ENCODE measurements at regions not wholly inside any gene's neighbourhood (a gene's known extent, or its start where the extent isn't known, plus 50 kb on each side); places are given as distances from the start of the nearest gene placed in this dataset.
"Not testable (repeated sequence)": the region's sequence is repeated elsewhere in the genome, so short reads cannot be mapped to it uniquely, and the experiment has no call there.

GRCh38 chr10:61257136-61257535 is 196.0 kb downstream of the TMEM26 start:
- Histone ChIP-seq H2BK5ac (ENCODE audit: low read length) (no peak overlapping the region), H3K79me1 (ENCODE audit: low read depth, low read length) (no peaks in the 10 kb centered on the region), H3K4me2 (ENCODE audit: insufficient read depth, low read length, poor library complexity, severe bottlenecking) (no peak overlapping the region), H4K8ac (ENCODE audit: low read depth, low read length) (no peak overlapping the region), H2BK12ac (ENCODE audit: low read length) (no peak overlapping the region), H3K14ac (ENCODE audit: low read length) (peak overlapping the region; percentile 21), H2AK5ac (ENCODE audit: low read depth, low read length) (no peak overlapping the region), H2BK15ac (ENCODE audit: low read length) (no peak overlapping the region), H3K9me3 (replicated peaks in 1 of 2; ENCODE audit: control insufficient read depth in 2 of 2, insufficient read depth in 1 of 2, low read depth in 1 of 2, low read length in 2 of 2) (no peaks in the 10 kb centered on the region), H3K4me3 (ENCODE audit: low read length in 2 of 2) (no peak overlapping the region), H3K36me3 (replicated peaks in 1 of 2; ENCODE audit: control insufficient read depth in 2 of 2, insufficient read depth in 2 of 2, low read length in 2 of 2) (no peaks in the 10 kb centered on the region), H2AFZ (ENCODE audit: low read length) (no peak overlapping the region), H3K18ac (ENCODE audit: low read length) (no peak overlapping the region), H3K4ac (ENCODE audit: low read length) (no peak overlapping the region), H3K23ac (ENCODE audit: low read depth, low read length, poor library complexity) (no peak overlapping the region), H2BK120ac (ENCODE audit: low read depth, low read length) (no peak overlapping the region), H3K27me3 (ENCODE audit: control insufficient read depth in 3 of 3, insufficient read depth in 3 of 3, low read depth in 1 of 3, low read length in 3 of 3) (no peaks in the 10 kb centered on the region), H3K9ac (ENCODE audit: low read depth, low read length, poor library complexity) (no peak overlapping the region), H4K91ac (ENCODE audit: low read depth, low read length, poor library complexity) (no peak overlapping the region), H3K27ac (replicated peaks; ENCODE audit: low read length) (no peak overlapping the region), H3K4me1 (ENCODE audit: control insufficient read depth in 2 of 2, insufficient read depth in 1 of 2, low read depth in 1 of 2, low read length in 2 of 2) (no peaks in the 10 kb centered on the region)
- DNase-seq (ENCODE audit: low spot score): no peak
- no CpG with 5 or more reads among the region's 6 CpGs for WGBS, 2 donors (ENCODE audit: extremely low coverage in 2 of 2, insufficient read length in 2 of 2, insufficient replicate concordance in 1 of 2)

GRCh38 chr10:61252326-61252725 is 200.9 kb downstream of the TMEM26 start:
- WGBS, 2 donors (ENCODE audit: extremely low coverage in 2 of 2, insufficient read length in 2 of 2, insufficient replicate concordance in 1 of 2): no CpG with 5 or more reads among the region's 1 CpG
- H3K27me3 ChIP-seq (ENCODE audit: control insufficient read depth in 3 of 3, insufficient read depth in 3 of 3, low read depth in 1 of 3, low read length in 3 of 3); H3K9ac ChIP-seq (ENCODE audit: low read depth, low read length, poor library complexity); H2AK5ac ChIP-seq (ENCODE audit: low read depth, low read length); H3K4me2 ChIP-seq (ENCODE audit: insufficient read depth, low read length, poor library complexity, severe bottlenecking); H3K23ac ChIP-seq (ENCODE audit: low read depth, low read length, poor library complexity); H4K91ac ChIP-seq (ENCODE audit: low read depth, low read length, poor library complexity); H3K79me1 ChIP-seq (ENCODE audit: low read depth, low read length); H3K9me3 ChIP-seq (replicated peaks in 1 of 2; ENCODE audit: control insufficient read depth in 2 of 2, insufficient read depth in 1 of 2, low read depth in 1 of 2, low read length in 2 of 2); H2BK15ac ChIP-seq (ENCODE audit: low read length); H3K18ac ChIP-seq (ENCODE audit: low read length); H2BK12ac ChIP-seq (ENCODE audit: low read length); H3K14ac ChIP-seq (ENCODE audit: low read length); DNase-seq (ENCODE audit: low spot score); H4K8ac ChIP-seq (ENCODE audit: low read depth, low read length); H2AFZ ChIP-seq (ENCODE audit: low read length); H2BK5ac ChIP-seq (ENCODE audit: low read length); H3K4ac ChIP-seq (ENCODE audit: low read length); H2BK120ac ChIP-seq (ENCODE audit: low read depth, low read length); H3K27ac ChIP-seq (replicated peaks; ENCODE audit: low read length); H3K4me3 ChIP-seq (ENCODE audit: low read length in 2 of 2); H3K36me3 ChIP-seq (replicated peaks in 1 of 2; ENCODE audit: control insufficient read depth in 2 of 2, insufficient read depth in 2 of 2, low read length in 2 of 2); H3K4me1 ChIP-seq (ENCODE audit: control insufficient read depth in 2 of 2, insufficient read depth in 1 of 2, low read depth in 1 of 2, low read length in 2 of 2): not testable (repeated sequence)

GRCh38 chr10:61251089-61251488 is 202.1 kb downstream of the TMEM26 start:
- H3K79me1 ChIP-seq (ENCODE audit: low read depth, low read length): no peaks in the 10 kb centered on the region
- H2AK5ac ChIP-seq (ENCODE audit: low read depth, low read length): no peak overlapping the region
- no peak overlapping the region for H3K9ac ChIP-seq (ENCODE audit: low read depth, low read length, poor library complexity)
- H2BK120ac ChIP-seq (ENCODE audit: low read depth, low read length): no peak overlapping the region
- H3K27me3 ChIP-seq (ENCODE audit: control insufficient read depth in 3 of 3, insufficient read depth in 3 of 3, low read depth in 1 of 3, low read length in 3 of 3): peaks cover 0 to 2% (median 0%) of the 10 kb centered on the region in 3 experiments
- H3K18ac ChIP-seq (ENCODE audit: low read length): no peak overlapping the region
- no peak overlapping the region for H4K91ac ChIP-seq (ENCODE audit: low read depth, low read length, poor library complexity)
- no CpG with 5 or more reads among the region's 1 CpG for WGBS, 2 donors (ENCODE audit: extremely low coverage in 2 of 2, insufficient read length in 2 of 2, insufficient replicate concordance in 1 of 2)
- H2BK5ac ChIP-seq (ENCODE audit: low read length): no peak overlapping the region
- no peaks in the 10 kb centered on the region for H3K36me3 ChIP-seq (replicated peaks in 1 of 2; ENCODE audit: control insufficient read depth in 2 of 2, insufficient read depth in 2 of 2, low read length in 2 of 2)
- H4K8ac ChIP-seq (ENCODE audit: low read depth, low read length): no peak overlapping the region
- no peak overlapping the region for H2AFZ ChIP-seq (ENCODE audit: low read length)
- H3K4me2 ChIP-seq (ENCODE audit: insufficient read depth, low read length, poor library complexity, severe bottlenecking): no peak overlapping the region
- H2BK12ac ChIP-seq (ENCODE audit: low read length): no peak overlapping the region
- H3K4me1 ChIP-seq (ENCODE audit: control insufficient read depth in 2 of 2, insufficient read depth in 1 of 2, low read depth in 1 of 2, low read length in 2 of 2): no peaks in the 10 kb centered on the region
- H2BK15ac ChIP-seq (ENCODE audit: low read length): no peak overlapping the region
- H3K4me3 ChIP-seq (ENCODE audit: low read length in 2 of 2): no peak overlapping the region
- no peak for DNase-seq (ENCODE audit: low spot score)
- H3K4ac ChIP-seq (ENCODE audit: low read length): no peak overlapping the region
- H3K14ac ChIP-seq (ENCODE audit: low read length): no peak overlapping the region
- no peaks in the 10 kb centered on the region for H3K9me3 ChIP-seq (replicated peaks in 1 of 2; ENCODE audit: control insufficient read depth in 2 of 2, insufficient read depth in 1 of 2, low read depth in 1 of 2, low read length in 2 of 2)
- H3K27ac ChIP-seq (replicated peaks; ENCODE audit: low read length): no peak overlapping the region
- no peak overlapping the region for H3K23ac ChIP-seq (ENCODE audit: low read depth, low read length, poor library complexity)

DNA sequence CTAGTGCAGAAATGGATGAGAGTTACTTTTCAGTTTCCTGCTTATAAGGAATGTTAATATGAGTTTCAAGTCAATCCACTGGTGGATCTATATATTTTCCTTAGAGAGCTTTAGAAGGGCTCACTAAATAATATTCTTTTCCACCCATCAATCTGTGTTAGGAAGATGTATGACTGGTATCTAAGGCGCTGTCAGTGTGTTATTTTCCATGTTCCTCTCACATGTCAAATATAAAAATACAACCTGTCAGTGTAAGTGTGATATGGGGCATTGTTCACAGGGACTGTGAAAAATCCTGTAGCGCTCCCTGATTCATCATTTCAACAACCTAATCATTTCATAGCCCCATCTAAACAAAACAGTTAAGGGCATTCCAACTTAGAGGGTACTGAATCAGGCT is 203.1 kb downstream of the TMEM26 start:
- H2BK15ac ChIP-seq (ENCODE audit: low read length): no peak overlapping the region
- H3K4me3 ChIP-seq (ENCODE audit: low read length in 2 of 2): no peak overlapping the region
- H2AFZ ChIP-seq (ENCODE audit: low read length): no peak overlapping the region
- no peaks in the 10 kb centered on the region for H3K36me3 ChIP-seq (replicated peaks in 1 of 2; ENCODE audit: control insufficient read depth in 2 of 2, insufficient read depth in 2 of 2, low read length in 2 of 2)
- H4K91ac ChIP-seq (ENCODE audit: low read depth, low read length, poor library complexity): no peak overlapping the region
- no peak overlapping the region for H3K4ac ChIP-seq (ENCODE audit: low read length)
- H2BK12ac ChIP-seq (ENCODE audit: low read length): no peak overlapping the region
- no peak overlapping the region for H2BK120ac ChIP-seq (ENCODE audit: low read depth, low read length)
- no peak overlapping the region for H4K8ac ChIP-seq (ENCODE audit: low read depth, low read length)
- no peak overlapping the region for H3K23ac ChIP-seq (ENCODE audit: low read depth, low read length, poor library complexity)
- WGBS, 2 donors (ENCODE audit: extremely low coverage in 2 of 2, insufficient read length in 2 of 2, insufficient replicate concordance in 1 of 2): no CpG with 5 or more reads among the region's 2 CpGs
- H2BK5ac ChIP-seq (ENCODE audit: low read length): no peak overlapping the region
- peaks cover 0 to 2% (median 0%) of the 10 kb centered on the region in 3 experiments for H3K27me3 ChIP-seq (ENCODE audit: control insufficient read depth in 3 of 3, insufficient read depth in 3 of 3, low read depth in 1 of 3, low read length in 3 of 3)
- no peaks in the 10 kb centered on the region for H3K4me1 ChIP-seq (ENCODE audit: control insufficient read depth in 2 of 2, insufficient read depth in 1 of 2, low read depth in 1 of 2, low read length in 2 of 2)
- H3K14ac ChIP-seq (ENCODE audit: low read length): no peak overlapping the region
- no peak overlapping the region for H3K9ac ChIP-seq (ENCODE audit: low read depth, low read length, poor library complexity)
- no peak overlapping the region for H3K27ac ChIP-seq (replicated peaks; ENCODE audit: low read length)
- no peak overlapping the region for H3K4me2 ChIP-seq (ENCODE audit: insufficient read depth, low read length, poor library complexity, severe bottlenecking)
- H2AK5ac ChIP-seq (ENCODE audit: low read depth, low read length): no peak overlapping the region
- no peaks in the 10 kb centered on the region for H3K79me1 ChIP-seq (ENCODE audit: low read depth, low read length)
- H3K9me3 ChIP-seq (replicated peaks in 1 of 2; ENCODE audit: control insufficient read depth in 2 of 2, insufficient read depth in 1 of 2, low read depth in 1 of 2, low read length in 2 of 2): no peaks in the 10 kb centered on the region
- H3K18ac ChIP-seq (ENCODE audit: low read length): no peak overlapping the region
- no peak for DNase-seq (ENCODE audit: low spot score)
